ENCODE measurements at regions not wholly inside any gene's neighbourhood (a gene's known extent, or its start where the extent isn't known, plus 50 kb on each side); places are given as distances from the start of the nearest gene placed in this dataset.

GRCh38 chr13:31060220-31060619 is 101.5 kb downstream of the HSPH1 start:
- TF ChIP-seq POLR2AphosphoS5 (IDR thresholded peaks at IDR 0.05; ENCODE audit: low read depth) (no peak), SPI1 (IDR thresholded peaks at IDR 0.05; ENCODE audit: borderline replicate concordance, low read depth) (no peak), CTCF (IDR thresholded peaks at IDR 0.05; ENCODE audit: insufficient read depth, low read length) (no peak), REST (IDR thresholded peaks at IDR 0.05; ENCODE audit: insufficient replicate concordance, low read depth) (no peak), GABPA (IDR thresholded peaks at IDR 0.05; ENCODE audit: low read depth) (no peak)
- no peak overlapping the region for H3K4me3 ChIP-seq (replicated peaks; ENCODE audit: insufficient read depth, low read length)
- H3K27me3 ChIP-seq (ENCODE audit: insufficient read depth, poor library complexity, severe bottlenecking): peaks cover 8% of the 10 kb centered on the region
- H3K27ac ChIP-seq (replicated peaks): no peak overlapping the region
- no peak for DNase-seq (ENCODE audit: low read depth in 1 of 2, low spot score in 1 of 2)

GRCh38 chr13:31057403-31058033 is 104.2 kb downstream of the HSPH1 start:
- DNase-seq (ENCODE audit: low read depth in 1 of 2, low spot score in 1 of 2): no peak

More at GRCh38 chr13:31057403-31058033, 104.2 kb downstream of the HSPH1 start:
- Histone ChIP-seq H3K4me3 (replicated peaks; ENCODE audit: insufficient read depth, low read length) (no peak overlapping the region), H3K27ac (replicated peaks) (no peak overlapping the region), H3K27me3 (ENCODE audit: insufficient read depth, poor library complexity, severe bottlenecking) (peaks cover 5% of the 10 kb centered on the region)
- TF ChIP-seq POLR2AphosphoS5 (IDR thresholded peaks at IDR 0.05; ENCODE audit: low read depth) (no peak), CTCF (IDR thresholded peaks at IDR 0.05; ENCODE audit: insufficient read depth, low read length) (no peak), GABPA (IDR thresholded peaks at IDR 0.05; ENCODE audit: low read depth) (no peak), REST (IDR thresholded peaks at IDR 0.05; ENCODE audit: insufficient replicate concordance, low read depth) (no peak), SPI1 (IDR thresholded peaks at IDR 0.05; ENCODE audit: borderline replicate concordance, low read depth) (no peak)
